GM12872 (cell line): ENCODE measurements at regions not wholly inside any gene's neighbourhood (a gene's known extent, or its start where the extent isn't known, plus 50 kb on each side); places are given as distances from the start of the nearest gene placed in this dataset.

Experiments
- CTCF ChIP-seq: IDR thresholded peaks from 3 replicates; pipeline ENCODE4 v1.5.1; 2011; ENCODE audit warnings: low read depth, mild to moderate bottlenecking, low read length, moderate library complexity; ENCODE audit not compliant: insufficient read depth

- no peak for TF ChIP-seq CTCF
Observed at GRCh38 chr20:40481743-40482458, 207.1 kb downstream of the MAFB start.

GRCh38 chr20:40481337-40481736 lies 207.7 kb downstream of the MAFB start:
- no peak for TF ChIP-seq CTCF

- no peak for TF ChIP-seq CTCF
Observed at GRCh38 chr20:40477805-40478204, 211.2 kb downstream of the MAFB start.

GRCh38 chr20:40476461-40476860 lies 212.6 kb downstream of the MAFB start:
- TF ChIP-seq CTCF: no peak

GRCh38 chr20:40472905-40473304 lies 216.1 kb downstream of the MAFB start:
- TF ChIP-seq CTCF: no peak

DNA sequence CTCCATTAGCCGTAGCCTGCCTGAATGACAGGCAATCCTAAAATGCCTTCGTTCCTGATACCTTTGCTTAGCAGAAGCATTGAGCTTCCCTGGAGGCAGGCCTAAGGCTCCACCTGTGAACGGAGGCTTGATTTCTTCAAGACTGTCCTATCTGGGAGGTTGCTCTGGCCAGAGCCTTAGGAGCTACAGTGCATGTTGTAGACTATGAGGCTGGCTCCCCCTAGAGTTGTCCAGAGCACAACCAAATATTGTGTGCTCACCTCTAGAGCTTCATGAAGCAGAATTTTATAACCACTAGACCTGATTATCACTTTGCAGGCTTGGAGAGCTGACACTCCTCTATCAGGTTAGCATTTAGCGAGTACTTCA lies 217.8 kb downstream of the MAFB start:
- no peak for TF ChIP-seq CTCF

DNA sequence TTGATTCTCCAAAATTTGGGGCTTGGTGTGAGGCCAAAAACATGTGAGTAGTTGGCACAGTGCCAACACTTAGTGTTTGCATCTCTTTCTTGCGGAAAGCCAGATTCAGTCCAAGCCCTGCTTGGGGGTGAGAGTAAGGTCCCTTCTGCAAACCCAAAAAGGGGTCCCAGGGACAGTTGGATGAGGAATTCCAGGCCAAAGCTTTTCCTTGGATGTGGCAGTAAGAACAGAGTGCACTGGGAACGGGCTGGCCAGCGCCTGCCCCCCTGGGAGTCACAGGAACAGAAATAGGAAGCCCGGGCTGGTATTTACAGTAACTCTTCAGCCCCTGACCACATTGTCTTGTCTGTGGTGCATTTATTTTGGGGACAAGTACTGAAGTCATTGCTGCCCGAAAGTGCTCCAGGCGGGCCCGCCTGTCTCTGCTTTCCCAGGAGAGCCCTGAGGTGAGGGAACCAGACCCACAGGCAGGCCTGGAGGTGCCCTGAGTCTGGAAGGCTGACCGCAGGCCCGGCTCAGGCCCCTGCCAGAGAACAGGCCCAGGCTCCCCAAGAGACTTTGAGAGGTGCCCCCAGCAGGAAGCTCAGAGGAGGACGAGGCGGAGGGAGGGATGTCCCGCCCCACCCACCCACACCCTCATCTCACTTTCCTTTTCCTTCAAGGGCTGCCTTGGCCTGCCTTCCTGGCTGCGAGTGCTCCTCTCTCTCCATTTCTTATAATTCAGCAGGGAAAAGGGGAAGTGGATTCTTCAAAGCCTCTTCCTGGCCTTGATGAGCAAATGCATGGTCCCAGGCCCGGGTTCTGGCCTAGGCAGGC lies 218.4 kb downstream of the MAFB start:
- no peak for TF ChIP-seq CTCF
